ENCODE measurements at regions not wholly inside any gene's neighbourhood (a gene's known extent, or its start where the extent isn't known, plus 50 kb on each side); places are given as distances from the start of the nearest gene placed in this dataset.
"Not testable (repeated sequence)": the region's sequence is repeated elsewhere in the genome, so short reads cannot be mapped to it uniquely, and the experiment has no call there.

DNA sequence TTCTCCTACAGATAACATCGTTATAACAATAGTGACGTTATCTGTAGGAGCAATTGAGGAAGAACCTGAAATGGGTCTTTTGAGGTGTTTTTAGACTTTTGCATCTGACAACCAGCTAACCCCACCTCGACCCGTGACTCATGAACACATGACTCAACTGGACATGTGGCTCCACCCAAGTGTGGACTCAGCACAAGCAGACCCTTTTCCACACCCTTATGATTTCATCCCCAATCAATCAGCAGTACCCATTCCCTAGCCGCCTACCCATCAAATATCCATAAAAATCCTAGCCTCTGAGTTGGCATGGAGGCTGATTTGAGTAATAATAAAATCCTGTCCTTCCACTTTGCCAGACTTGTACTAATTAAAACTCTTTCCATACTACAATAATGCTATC, 255.4 kb downstream of the ARPP21 start:
- Histone ChIP-seq H3K9ac (ENCODE audit: insufficient read length, low read depth) (no peak overlapping the region), H3K27me3 (ENCODE audit: insufficient read depth, insufficient read length) (no peaks in the 10 kb centered on the region), H3K36me3 (ENCODE audit: insufficient read depth, insufficient read length, low read length) (no peaks in the 10 kb centered on the region), H3K4me1 (ENCODE audit: insufficient read depth, insufficient read length) (no peaks in the 10 kb centered on the region), H3K9me3 (ENCODE audit: insufficient read depth, low read length) (no peaks in the 10 kb centered on the region), H3K4me3 (ENCODE audit: insufficient read length, low read depth) (no peak overlapping the region)
- TF ChIP-seq YY1 (IDR thresholded peaks at IDR 0.05; ENCODE audit: insufficient read depth, insufficient read length) = no peak
- no peak for TF ChIP-seq SUZ12 (IDR thresholded peaks at IDR 0.05; ENCODE audit: extremely low read depth, insufficient read depth, insufficient read length)
- TF ChIP-seq ZNF274 (IDR thresholded peaks at IDR 0.05; ENCODE audit: low read depth, low read length) = no peak
- DNase-seq (ENCODE audit: low read depth, low spot score) = no peak

DNA sequence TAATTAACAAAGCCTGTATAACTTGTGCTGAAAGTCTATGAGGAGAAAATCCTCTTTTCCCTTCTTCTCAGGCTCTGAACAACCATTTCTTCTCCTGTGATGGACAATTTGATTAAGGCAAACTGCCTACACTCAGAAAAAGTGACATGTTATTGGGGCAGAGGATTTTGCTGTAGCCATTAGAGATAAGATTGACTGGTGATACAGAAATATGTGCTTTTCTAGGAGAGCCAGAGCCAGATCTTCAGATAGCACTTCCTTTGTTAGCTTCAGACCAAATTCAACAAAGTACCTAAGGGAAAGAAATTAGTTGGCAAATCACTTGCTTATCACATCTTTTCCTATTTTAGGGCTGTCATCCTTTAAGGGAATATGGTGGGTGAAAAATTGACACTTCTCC, 259.9 kb downstream of the ARPP21 start:
- Histone ChIP-seq H3K27me3 (ENCODE audit: insufficient read depth, insufficient read length) (no peaks in the 10 kb centered on the region), H3K4me3 (ENCODE audit: insufficient read length, low read depth) (no peak overlapping the region), H3K36me3 (ENCODE audit: insufficient read depth, insufficient read length, low read length) (no peaks in the 10 kb centered on the region), H3K9ac (ENCODE audit: insufficient read length, low read depth) (no peak overlapping the region), H3K9me3 (ENCODE audit: insufficient read depth, low read length) (no peaks in the 10 kb centered on the region), H3K4me1 (ENCODE audit: insufficient read depth, insufficient read length) (no peaks in the 10 kb centered on the region)
- no peak for DNase-seq (ENCODE audit: low read depth, low spot score)
- no peak for TF ChIP-seq ZNF274 (IDR thresholded peaks at IDR 0.05; ENCODE audit: low read depth, low read length)
- TF ChIP-seq SUZ12 (IDR thresholded peaks at IDR 0.05; ENCODE audit: extremely low read depth, insufficient read depth, insufficient read length) = no peak
- no peak for TF ChIP-seq YY1 (IDR thresholded peaks at IDR 0.05; ENCODE audit: insufficient read depth, insufficient read length)

DNA sequence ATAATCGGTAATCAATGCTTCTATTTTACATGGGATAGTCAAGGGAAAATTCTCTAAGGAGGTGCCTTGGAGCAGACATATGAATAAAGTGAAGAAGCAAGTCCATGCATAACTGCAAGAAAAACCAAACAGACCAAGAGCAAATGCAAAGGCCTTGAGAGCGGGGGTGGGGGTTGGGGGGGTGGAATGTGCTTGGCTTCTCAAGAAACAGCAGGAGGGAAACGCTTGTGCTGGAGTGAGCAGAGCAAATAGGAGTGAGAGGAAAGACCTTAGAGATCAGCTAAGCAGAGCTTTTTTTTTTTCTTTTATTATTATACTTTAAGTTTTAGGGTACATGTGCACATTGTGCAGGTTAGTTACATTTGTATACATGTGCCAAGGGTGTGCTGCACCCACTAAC, 260.8 kb downstream of the ARPP21 start:
- DNase-seq (ENCODE audit: low read depth, low spot score) = peak; percentile 52
- no peak for TF ChIP-seq ZNF274 (IDR thresholded peaks at IDR 0.05; ENCODE audit: low read depth, low read length)
- no peak for TF ChIP-seq YY1 (IDR thresholded peaks at IDR 0.05; ENCODE audit: insufficient read depth, insufficient read length)

DNA sequence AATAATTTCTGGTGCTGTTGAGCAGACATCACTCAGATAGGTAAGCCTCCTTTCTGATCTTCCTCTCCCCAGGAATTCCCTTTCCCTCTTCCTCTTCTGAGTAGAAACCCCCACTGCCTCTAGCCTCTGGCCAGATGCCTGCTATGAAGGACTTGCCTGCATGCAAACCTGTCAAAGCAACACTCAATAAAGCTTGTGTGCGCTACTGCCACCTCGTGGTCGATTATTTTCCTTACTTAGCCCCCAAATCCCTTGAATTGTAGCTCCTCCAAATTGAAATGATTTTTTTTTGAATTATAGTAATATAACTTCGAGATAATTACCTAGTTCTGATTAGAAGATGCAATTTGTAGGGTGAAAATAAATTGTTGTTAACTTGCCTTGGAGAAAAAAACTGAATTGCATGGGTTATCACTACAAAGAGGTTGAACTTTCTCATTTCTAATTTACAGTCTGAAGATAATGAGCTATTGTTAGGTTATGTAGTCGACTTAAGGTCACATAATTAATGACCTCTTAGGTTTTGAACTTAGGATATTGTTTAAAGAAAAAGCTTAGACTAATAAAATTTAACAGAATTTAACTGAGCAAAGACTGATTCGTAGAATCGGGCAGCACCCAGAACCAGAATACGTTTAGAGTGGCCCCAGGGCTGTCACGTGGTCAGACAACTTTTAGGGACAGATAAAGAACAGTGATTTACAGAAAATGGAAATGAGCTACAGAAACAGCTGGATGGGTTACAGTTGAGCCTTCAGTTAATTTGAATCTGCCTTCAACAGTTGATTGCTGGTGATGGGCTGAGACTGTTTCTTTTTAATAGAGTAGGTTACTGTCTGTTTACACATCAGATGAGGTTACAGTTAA, 269.3 kb downstream of the ARPP21 start:
- no peak for TF ChIP-seq YY1 (IDR thresholded peaks at IDR 0.05; ENCODE audit: insufficient read depth, insufficient read length)
- no peak for TF ChIP-seq SUZ12 (IDR thresholded peaks at IDR 0.05; ENCODE audit: extremely low read depth, insufficient read depth, insufficient read length)
- TF ChIP-seq ZNF274 (IDR thresholded peaks at IDR 0.05; ENCODE audit: low read depth, low read length) = no peak
- peak; percentile 85 for DNase-seq (ENCODE audit: low read depth, low spot score)
- no peak overlapping the region for H3K4me3 ChIP-seq (ENCODE audit: insufficient read length, low read depth)
- 0 out of 2 replicates have a peak, but pooled peaks cover 10% of the 10 kb centered on the region for H3K9me3 ChIP-seq (ENCODE audit: insufficient read depth, low read length)
- no peak overlapping the region for H3K9ac ChIP-seq (ENCODE audit: insufficient read length, low read depth)
- no peaks in the 10 kb centered on the region for H3K27me3 ChIP-seq (ENCODE audit: insufficient read depth, insufficient read length)
- no peaks in the 10 kb centered on the region for H3K4me1 ChIP-seq (ENCODE audit: insufficient read depth, insufficient read length)
- H3K36me3 ChIP-seq (ENCODE audit: insufficient read depth, insufficient read length, low read length) = no peaks in the 10 kb centered on the region

More for the DNA sequence above, 260.8 kb downstream of the ARPP21 start:
- Histone ChIP-seq H3K36me3 (ENCODE audit: insufficient read depth, insufficient read length, low read length) (no peaks in the 10 kb centered on the region), H3K9me3 (ENCODE audit: insufficient read depth, low read length) (no peaks in the 10 kb centered on the region), H3K4me1 (ENCODE audit: insufficient read depth, insufficient read length) (no peaks in the 10 kb centered on the region), H3K9ac (ENCODE audit: insufficient read length, low read depth) (no peak overlapping the region), H3K27me3 (ENCODE audit: insufficient read depth, insufficient read length) (no peaks in the 10 kb centered on the region), H3K4me3 (ENCODE audit: insufficient read length, low read depth) (no peak overlapping the region)

DNA sequence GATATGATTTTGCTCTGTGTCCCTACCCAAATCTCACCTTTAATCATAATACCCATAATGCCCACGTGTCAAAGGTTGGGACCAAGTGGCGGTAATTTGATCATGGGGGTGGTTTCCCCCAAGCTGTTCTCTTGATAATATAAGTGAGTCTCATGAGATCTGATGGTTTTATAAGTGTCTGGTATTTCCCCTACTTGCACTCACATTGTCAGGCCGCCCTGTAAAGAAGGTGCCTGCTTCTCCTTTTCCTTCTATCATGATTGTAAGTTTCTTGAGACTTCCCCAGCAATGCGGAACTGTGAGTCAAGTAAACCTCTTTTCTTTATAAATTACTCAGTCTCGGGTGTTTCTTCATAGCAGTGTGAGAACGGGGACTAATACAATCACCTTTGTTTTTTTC, 279.8 kb downstream of the ARPP21 start:
- H3K9ac ChIP-seq (ENCODE audit: insufficient read length, low read depth) = no peak overlapping the region
- no peak for DNase-seq (ENCODE audit: low read depth, low spot score)
- TF ChIP-seq YY1 (IDR thresholded peaks at IDR 0.05; ENCODE audit: insufficient read depth, insufficient read length) (no peak), ZNF274 (IDR thresholded peaks at IDR 0.05; ENCODE audit: low read depth, low read length) (no peak), SUZ12 (IDR thresholded peaks at IDR 0.05; ENCODE audit: extremely low read depth, insufficient read depth, insufficient read length) (no peak)
- no peaks in the 10 kb centered on the region for H3K4me1 ChIP-seq (ENCODE audit: insufficient read depth, insufficient read length)
- no peaks in the 10 kb centered on the region for H3K36me3 ChIP-seq (ENCODE audit: insufficient read depth, insufficient read length, low read length)
- no peaks in the 10 kb centered on the region for H3K27me3 ChIP-seq (ENCODE audit: insufficient read depth, insufficient read length)
- H3K9me3 ChIP-seq (ENCODE audit: insufficient read depth, low read length) = peaks cover 23% of the 10 kb centered on the region; the same call in 1 of the 2 replicates
- no peak overlapping the region for H3K4me3 ChIP-seq (ENCODE audit: insufficient read length, low read depth)

DNA sequence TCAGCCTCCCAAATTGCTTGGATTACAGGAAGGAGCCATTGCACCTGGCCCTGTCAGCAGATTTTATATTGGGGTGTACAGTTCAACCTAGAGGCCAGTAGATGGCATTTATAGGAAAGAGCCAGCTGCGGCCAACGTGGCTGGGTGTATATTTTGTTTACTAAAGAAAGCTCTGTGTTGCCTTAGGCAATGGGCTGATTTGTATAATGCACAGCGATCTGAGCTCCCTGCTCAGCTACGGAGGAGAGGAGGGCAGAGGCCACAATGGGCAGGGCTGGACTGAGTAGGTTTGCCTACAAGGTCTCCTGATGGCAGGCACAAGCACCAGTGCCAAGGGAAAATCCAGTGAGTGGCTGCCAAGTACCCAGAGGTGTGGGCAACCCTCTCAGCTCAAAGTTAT, 282.4 kb downstream of the ARPP21 start:
- no peak overlapping the region for H3K9ac ChIP-seq (ENCODE audit: insufficient read length, low read depth)
- no peaks in the 10 kb centered on the region for H3K36me3 ChIP-seq (ENCODE audit: insufficient read depth, insufficient read length, low read length)
- peaks cover 23% of the 10 kb centered on the region; the same call in 1 of the 2 replicates for H3K9me3 ChIP-seq (ENCODE audit: insufficient read depth, low read length)
- DNase-seq (ENCODE audit: low read depth, low spot score) = no peak
- TF ChIP-seq YY1 (IDR thresholded peaks at IDR 0.05; ENCODE audit: insufficient read depth, insufficient read length) (no peak), SUZ12 (IDR thresholded peaks at IDR 0.05; ENCODE audit: extremely low read depth, insufficient read depth, insufficient read length) (no peak), ZNF274 (IDR thresholded peaks at IDR 0.05; ENCODE audit: low read depth, low read length) (no peak)
- no peak overlapping the region for H3K4me3 ChIP-seq (ENCODE audit: insufficient read length, low read depth)
- no peaks in the 10 kb centered on the region for H3K4me1 ChIP-seq (ENCODE audit: insufficient read depth, insufficient read length)
- no peaks in the 10 kb centered on the region for H3K27me3 ChIP-seq (ENCODE audit: insufficient read depth, insufficient read length)

DNA sequence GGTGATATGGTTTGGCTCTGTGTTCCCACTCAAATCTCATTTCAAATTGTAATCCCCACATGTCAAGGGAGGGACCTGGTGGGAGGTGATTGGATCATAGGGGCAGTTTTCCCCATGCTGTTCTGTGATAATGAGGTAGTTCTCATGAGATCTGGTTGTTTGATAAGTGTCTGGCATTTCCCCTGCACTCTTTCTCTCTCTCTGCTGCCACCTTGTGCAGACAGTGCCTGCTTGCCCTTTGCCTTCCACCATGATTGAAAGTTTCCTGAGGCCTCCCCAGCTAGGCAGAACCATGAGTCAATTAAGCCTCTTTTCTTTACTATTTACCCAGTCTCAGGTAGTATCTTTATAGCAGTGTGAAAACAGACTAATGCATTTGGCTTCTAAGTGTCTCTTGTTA, 284.7 kb downstream of the ARPP21 start:
- H3K9me3 ChIP-seq (ENCODE audit: insufficient read depth, low read length) = peaks cover 18% of the 10 kb centered on the region; the same call in 1 of the 2 replicates
- peak; percentile 39 for DNase-seq (ENCODE audit: low read depth, low spot score)
- H3K27me3 ChIP-seq (ENCODE audit: insufficient read depth, insufficient read length); H3K36me3 ChIP-seq (ENCODE audit: insufficient read depth, insufficient read length, low read length); H3K4me1 ChIP-seq (ENCODE audit: insufficient read depth, insufficient read length); H3K9ac ChIP-seq (ENCODE audit: insufficient read length, low read depth); H3K4me3 ChIP-seq (ENCODE audit: insufficient read length, low read depth): not testable (repeated sequence)
